HG03460 (cell line): ENCODE measurements at regions not wholly inside any gene's neighbourhood (a gene's known extent, or its start where the extent isn't known, plus 50 kb on each side); places are given as distances from the start of the nearest gene placed in this dataset.

Experiments used
- ATAC-seq: cut with Tn5 transposase; IDR thresholded peaks from one replicate; pipeline ENCODE4 v1.9.1; 2021; ENCODE audit not compliant: unreplicated experiment

GRCh38 chr21:16011719-16012118 lies 281.9 kb downstream of the USP25 start:
- no peak for ATAC-seq

- ATAC-seq, result no peak
Observed at GRCh38 chr21:16013570-16013969, 283.8 kb downstream of the USP25 start.

- ATAC-seq, result no peak
Observed at GRCh38 chr21:16020878-16021277, 291.1 kb downstream of the USP25 start.

GRCh38 chr21:16022116-16022515 lies 292.3 kb downstream of the USP25 start:
- ATAC-seq, result no peak

GRCh38 chr21:16022921-16023320 lies 293.1 kb downstream of the USP25 start:
- ATAC-seq, result no peak

GRCh38 chr21:16028142-16028541 lies 298.4 kb downstream of the USP25 start:
- ATAC-seq, result no peak

GRCh38 chr21:16028941-16029464 lies 299.2 kb downstream of the USP25 start:
- no peak for ATAC-seq

- ATAC-seq, result no peak
Observed at GRCh38 chr21:16033193-16033592, 303.4 kb downstream of the USP25 start.

GRCh38 chr21:16034446-16035190 lies 304.8 kb downstream of the USP25 start:
- ATAC-seq, result no peak

- no peak for ATAC-seq
Observed at GRCh38 chr21:16037421-16037955, 307.7 kb downstream of the USP25 start.

- no peak for ATAC-seq
Observed at GRCh38 chr21:16040601-16041000, 310.8 kb downstream of the USP25 start.

GRCh38 chr21:16044676-16045075 lies 314.9 kb downstream of the USP25 start:
- no peak for ATAC-seq

- ATAC-seq, result no peak
Observed at GRCh38 chr21:16046656-16047330, 317.0 kb downstream of the USP25 start.

- ATAC-seq, result no peak
Observed at GRCh38 chr21:16047904-16048303, 318.1 kb downstream of the USP25 start.

GRCh38 chr21:16055014-16055413 lies 325.2 kb downstream of the USP25 start:
- ATAC-seq, result no peak

- ATAC-seq, result no peak
Observed at GRCh38 chr21:16058896-16059295, 329.1 kb downstream of the USP25 start.

- ATAC-seq, result no peak
Observed at GRCh38 chr21:16059981-16060380, 330.2 kb downstream of the USP25 start.

GRCh38 chr21:16061194-16061593 lies 331.4 kb downstream of the USP25 start:
- ATAC-seq, result no peak

GRCh38 chr21:16069178-16070112 lies 339.7 kb downstream of the USP25 start:
- ATAC-seq, result no peak

GRCh38 chr21:16070207-16070651 lies 340.4 kb downstream of the USP25 start:
- no peak for ATAC-seq

- ATAC-seq, result no peak
Observed at GRCh38 chr21:16071092-16071491, 341.3 kb downstream of the USP25 start.
